Stimulated activated CD4-positive, alpha-beta T cell treated with anti-CD3 and anti-CD28 coated beads, Interleukin-4, amount 100 ng/mL, for 4 hours (primary cell): ENCODE measurements at regions not wholly inside any gene's neighbourhood (a gene's known extent, or its start where the extent isn't known, plus 50 kb on each side); places are given as distances from the start of the nearest gene placed in this dataset.
"Not testable (repeated sequence)": the region's sequence is repeated elsewhere in the genome, so short reads cannot be mapped to it uniquely, and the experiment has no call there.

Experiments
- DNase-seq, 2 experiments: peaks; one replicate each; pipeline ENCODE4 v3.0.0-alpha.2; 2020

GRCh38 chr11:67759321-67759720, 84.9 kb upstream of the ALDH3B2 start:
- DNase-seq: not testable (repeated sequence)

GRCh38 chr11:67758467-67758866, 84.0 kb upstream of the ALDH3B2 start:
- not testable (repeated sequence) for DNase-seq

GRCh38 chr11:67758009-67758408, 83.6 kb upstream of the ALDH3B2 start:
- DNase-seq: not testable (repeated sequence)

GRCh38 chr11:67753820-67754219, 79.4 kb upstream of the ALDH3B2 start:
- not testable (repeated sequence) for DNase-seq

GRCh38 chr11:67745181-67745726, 70.8 kb upstream of the ALDH3B2 start:
- no peak for DNase-seq

GRCh38 chr11:67744231-67744630, 69.8 kb upstream of the ALDH3B2 start:
- DNase-seq: not testable (repeated sequence)

- not testable (repeated sequence) for DNase-seq
Measured at GRCh38 chr11:67738231-67738630, 63.8 kb upstream of the ALDH3B2 start.

- not testable (repeated sequence) for DNase-seq
Measured at GRCh38 chr11:67737562-67738080, 63.2 kb upstream of the ALDH3B2 start.

- peak; percentile 46 for DNase-seq
Measured at GRCh38 chr11:67732045-67732787, 57.8 kb upstream of the ALDH3B2 start.

GRCh38 chr11:67731583-67731982, 57.2 kb upstream of the ALDH3B2 start:
- DNase-seq: no peak

- not testable (repeated sequence) for DNase-seq
Measured at GRCh38 chr11:67728163-67728571, 53.7 kb upstream of the ALDH3B2 start.

GRCh38 chr11:67727066-67728040, 52.9 kb upstream of the ALDH3B2 start:
- DNase-seq: peak; percentile 45 to 58
